Tongue (tissue), 1 donor: ENCODE measurements at regions not wholly inside any gene's neighbourhood (a gene's known extent, or its start where the extent isn't known, plus 50 kb on each side); places are given as distances from the start of the nearest gene placed in this dataset.

ENCODE experiments used
- DNase-seq: peaks from one replicate; pipeline ENCODE4 v3.0.0-alpha.2; 2015

DNA sequence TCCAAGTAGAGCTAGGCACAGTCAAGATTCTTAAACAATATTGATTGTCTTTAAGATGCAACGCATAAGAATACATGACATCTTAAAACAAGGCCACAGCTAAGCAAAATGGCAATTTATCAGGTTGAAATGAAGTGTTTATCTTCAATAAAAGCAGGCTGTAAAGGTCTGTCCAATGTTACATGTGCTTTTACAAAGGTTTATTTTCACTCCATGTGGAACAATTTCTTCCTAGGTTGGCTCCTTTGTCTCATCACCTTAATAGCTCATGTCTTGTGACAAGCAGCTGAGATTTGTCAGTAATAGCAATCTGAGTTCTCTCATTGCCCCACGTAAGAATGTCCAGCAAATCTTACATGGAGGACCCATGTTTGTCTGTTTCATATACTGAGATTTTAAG is 437.6 kb downstream of the GPAM start:
- DNase-seq: no peak

DNA sequence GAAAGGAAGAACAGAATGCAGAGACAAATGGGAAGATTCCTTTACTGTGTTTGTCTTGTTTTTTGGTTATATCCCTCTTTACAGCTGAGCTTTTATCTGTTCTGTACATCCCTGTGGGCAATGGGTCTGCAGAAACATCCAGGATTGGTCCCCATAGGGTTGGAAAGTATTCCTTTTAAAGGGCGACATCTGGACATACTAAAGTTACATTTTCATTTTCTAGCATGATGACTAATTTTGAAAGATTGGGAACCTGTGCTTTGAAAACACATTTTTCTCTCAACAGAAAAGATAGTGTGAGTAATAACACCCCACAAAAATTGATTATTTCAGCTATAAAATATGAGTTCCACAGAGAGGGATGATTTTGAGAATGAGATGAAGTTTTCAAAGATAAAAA is 435.8 kb downstream of the GPAM start:
- DNase-seq: no peak

DNA sequence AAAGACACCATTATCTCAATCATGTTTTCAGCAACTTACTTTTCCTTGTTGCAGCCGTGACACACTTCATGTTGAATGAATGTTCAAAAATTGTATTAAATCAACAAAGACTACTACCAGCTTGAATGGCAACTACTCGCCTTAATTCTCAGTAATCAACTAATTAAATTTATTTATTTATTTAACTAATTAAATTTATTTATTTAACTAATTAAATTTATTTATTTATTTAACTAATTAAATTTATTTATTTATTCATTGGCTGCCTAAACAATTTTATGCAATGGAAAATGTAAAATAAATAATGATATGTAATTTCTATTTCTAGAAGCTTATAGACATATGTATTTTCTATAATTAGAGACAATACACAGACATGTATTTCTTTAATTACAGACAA is 435.4 kb downstream of the GPAM start:
- DNase-seq: no peak

DNA sequence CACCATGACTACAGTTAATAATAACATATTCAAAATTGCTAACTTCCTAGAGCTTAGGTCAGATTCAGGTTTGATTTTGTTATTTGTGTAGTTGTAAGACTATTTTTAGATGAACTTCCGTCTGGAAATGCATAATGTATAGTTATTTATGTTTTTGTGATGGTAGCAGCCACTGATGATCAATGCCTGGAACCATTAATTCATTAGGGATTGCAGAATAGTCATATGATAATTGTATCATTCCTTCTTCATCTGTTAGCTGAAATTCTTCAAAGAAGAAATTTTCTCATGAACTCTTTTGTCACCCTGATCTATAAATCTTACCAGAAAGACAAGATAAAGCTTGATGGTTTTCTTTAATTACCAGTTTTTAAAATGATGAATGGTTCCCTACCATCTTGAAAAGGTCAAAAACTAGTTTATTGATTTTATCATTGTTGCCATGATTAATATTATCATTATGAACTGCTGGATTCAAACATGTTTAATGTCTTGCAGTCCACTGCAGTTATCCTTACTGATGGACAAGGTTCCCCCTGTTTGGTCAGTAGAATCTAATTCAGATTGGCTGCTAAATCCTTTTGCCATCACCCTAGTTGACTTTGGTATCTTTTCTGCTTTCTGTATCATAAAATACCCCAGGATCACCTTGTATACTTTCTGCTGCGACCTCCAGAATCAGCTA is 433.3 kb downstream of the GPAM start:
- no peak for DNase-seq

DNA sequence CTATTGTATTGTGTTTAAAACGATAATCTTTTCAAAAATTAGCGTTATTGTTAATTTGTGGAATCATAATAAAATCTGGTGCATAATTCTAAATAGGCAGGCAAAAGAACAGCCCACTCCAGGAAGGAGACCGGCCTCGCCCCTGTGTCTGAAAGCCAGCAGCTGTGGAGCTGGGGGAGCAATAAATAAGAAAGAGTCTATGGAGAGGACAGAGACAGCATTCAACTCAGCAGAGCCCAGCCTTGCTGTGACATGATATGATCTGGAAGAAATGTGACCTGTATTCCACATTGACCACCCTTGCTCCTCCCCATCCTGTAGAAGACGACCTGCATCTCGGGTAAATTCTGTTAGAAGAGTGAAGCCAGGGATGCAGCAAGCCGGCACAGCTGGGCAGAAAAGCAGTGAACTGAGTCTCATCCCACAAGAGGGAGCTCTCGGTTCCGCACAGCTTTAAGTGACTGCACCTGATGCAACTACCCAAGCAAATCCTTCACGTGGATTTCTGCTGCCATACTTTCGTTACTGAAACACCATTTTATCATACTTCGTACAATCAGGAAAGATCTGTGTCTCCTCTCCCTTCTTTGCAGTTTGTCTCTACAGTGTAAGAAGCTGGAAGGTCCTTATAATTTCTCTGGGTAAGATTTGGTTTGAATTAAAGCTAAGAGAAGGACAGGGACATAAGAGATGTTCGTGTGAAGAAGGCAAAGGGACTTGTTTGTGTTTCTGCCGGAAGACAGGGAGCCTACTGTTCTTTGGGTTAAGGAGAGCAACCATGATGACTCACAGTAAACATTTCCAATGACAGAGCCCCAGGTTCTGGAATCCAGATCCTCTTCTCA is 427.1 kb downstream of the GPAM start:
- DNase-seq: peak; percentile 47

DNA sequence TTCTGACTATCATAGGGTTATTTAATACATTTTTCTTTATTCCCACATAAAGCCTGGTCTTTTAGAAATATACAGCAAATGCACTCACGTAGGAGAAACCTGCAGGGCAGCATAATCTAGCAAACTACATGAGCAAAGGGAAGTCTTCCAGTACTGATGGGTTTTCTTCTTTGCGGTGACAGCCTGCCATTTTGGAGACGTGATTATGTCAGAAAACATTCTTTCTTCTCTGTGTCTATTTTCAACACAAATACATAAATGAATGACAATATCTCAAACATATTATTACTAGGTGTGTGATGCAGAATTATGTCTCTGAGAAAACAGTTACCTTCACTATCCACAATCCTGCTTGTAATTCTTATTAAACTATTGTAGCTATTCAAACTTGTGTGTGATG is 425.0 kb downstream of the GPAM start:
- no peak for DNase-seq

DNA sequence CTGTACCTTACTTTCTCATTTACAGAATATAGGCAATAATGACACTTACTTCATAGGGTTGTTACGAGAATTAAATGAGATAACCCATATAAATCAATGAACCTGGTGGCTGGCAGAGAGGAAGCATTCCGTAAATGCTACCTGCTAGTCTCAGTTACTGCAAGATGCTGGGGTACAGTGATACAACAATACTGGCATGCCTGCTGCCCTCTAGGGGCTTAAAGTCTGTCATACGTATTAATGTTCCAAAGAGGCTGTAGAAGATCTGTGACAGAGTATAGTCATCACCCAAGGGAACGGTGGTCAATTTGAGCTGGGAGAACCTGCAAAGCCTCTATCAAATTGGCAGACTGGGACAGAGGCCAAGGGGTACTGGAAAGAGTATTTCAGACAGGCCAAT is 421.5 kb downstream of the GPAM start:
- DNase-seq: no peak

DNA sequence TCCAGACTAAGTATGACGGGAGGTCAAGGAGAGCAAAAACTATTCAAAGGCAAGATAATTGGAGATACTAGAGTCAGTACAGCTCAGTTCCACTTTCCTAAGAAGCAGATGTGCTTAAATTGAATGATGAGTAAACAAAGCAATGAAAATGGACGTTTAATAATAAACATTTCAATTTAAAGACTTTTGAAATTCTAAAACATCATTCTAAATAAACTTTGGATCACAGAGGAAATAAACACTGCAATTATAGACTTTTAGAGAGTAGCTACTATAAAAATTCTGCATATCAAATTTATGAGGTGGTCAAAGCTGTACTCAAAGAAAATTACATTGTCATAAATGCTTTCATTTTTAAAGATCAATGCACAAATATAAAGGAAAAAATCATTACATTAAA is 418.3 kb downstream of the GPAM start:
- DNase-seq: no peak

DNA sequence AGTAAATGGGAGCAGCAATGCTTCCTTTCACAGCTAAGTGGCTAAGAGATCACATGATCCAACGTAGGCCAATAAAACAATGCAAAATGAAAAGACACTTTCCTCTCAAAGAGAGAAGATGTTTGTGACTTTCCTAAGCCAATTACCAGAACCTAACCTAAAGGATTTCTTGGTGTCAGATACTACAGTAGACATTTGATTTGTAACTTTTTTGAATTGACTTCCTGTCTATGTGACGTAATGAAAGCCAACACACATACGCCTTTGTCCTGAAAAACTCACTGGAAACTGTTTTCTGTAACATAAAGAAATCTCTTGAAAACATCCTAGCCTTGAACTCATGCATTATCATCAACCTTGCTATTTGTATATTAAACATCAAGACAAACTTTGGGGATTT is 417.1 kb downstream of the GPAM start:
- no peak for DNase-seq

DNA sequence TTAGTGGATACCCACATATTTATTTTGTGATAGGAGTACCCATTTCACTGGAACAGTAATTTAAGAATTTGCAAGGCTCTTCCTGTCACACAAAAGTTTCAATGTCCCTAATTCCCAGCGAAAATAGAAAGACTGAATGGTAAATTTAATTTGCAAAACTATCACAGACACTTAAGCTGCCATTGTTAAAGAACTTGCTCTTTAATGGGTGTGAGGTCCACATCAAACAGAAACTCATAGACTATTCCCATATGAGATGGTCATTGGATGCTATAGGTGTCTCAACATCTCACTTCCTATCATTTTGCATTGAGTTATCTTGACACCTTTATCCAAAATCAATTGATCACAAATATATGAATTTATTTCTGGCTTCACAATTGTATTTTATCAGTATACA is 415.9 kb downstream of the GPAM start:
- no peak for DNase-seq

DNA sequence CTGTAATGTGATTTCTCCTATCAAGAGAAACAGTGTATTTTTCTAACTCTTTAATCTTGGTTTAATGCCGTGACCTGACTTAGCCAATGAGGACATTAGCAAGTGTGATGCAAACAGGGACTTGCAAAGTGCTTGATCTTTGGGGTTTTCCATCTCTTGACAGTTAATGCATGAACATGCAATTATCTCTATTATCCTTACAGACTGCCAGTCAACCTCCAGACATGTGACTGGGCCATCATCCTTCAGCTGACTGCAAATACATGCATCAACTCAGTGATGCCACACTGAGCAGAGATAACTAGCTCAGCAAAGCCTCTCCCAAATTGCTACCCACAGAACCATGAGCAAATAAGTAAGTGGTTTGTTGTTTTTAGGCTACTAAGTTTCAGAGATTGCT is 409.6 kb downstream of the GPAM start:
- DNase-seq: no peak

DNA sequence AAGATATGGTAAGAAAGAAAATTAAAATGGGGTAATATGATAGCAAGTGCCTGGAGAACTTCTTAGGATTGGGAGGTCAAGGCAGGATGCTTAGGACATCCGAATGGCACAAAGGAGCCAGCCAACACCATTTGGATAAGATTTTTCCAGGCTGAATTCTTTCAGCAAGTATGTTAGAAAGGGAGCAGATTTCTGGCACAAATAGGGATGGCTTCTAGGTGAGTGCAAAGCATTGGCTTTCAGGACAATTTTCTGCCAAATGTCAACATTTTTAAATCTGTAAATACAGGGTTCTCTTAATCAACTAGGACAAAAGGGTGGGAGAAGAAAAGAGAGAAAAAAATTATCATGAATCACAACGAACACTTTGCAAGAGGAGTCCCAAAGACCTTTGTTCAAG is 409.1 kb downstream of the GPAM start:
- DNase-seq: no peak

DNA sequence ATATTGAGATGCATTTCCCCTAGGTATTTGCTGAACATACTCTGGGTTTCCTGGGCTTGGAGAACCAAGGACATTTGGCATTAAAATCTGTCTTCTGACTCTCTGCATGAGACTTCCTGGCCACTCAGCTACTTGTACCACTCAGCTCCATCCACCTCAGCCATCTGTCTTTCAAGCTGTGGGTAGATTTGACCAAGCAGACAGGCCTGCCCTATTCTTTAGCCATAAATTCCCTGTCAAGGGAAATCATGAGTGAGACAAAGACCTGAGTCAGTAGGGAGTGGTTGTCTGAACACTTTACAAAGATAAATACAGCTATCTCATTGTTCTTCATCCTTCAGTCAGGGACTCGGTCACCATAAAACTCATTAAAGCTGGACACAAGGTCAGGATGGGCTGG is 399.1 kb downstream of the GPAM start:
- DNase-seq: no peak

DNA sequence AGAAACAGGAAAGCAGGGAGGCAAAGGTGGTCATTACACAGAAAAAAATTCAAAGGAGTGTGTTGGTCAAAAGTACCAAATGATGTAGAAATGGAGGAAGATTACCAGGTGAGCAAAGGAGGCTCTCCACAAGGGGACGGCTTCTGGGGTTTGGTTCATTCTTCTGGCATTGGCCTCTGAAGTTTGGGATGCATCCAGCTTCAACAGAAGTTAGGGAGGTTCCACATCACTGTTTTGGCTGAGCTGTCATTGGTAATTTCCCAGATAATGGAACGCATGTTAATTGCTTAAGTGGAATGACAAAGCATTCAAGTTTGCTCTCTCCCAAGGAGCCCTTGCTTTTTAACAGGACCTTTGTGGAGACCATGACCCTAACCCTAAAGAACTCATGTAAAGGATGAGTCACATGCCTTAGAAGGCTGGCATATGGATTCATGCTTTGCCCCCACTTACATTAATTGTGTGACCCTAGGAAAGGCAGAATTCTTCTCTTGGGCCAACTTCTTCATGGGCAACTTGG is 398.6 kb downstream of the GPAM start:
- no peak for DNase-seq

DNA sequence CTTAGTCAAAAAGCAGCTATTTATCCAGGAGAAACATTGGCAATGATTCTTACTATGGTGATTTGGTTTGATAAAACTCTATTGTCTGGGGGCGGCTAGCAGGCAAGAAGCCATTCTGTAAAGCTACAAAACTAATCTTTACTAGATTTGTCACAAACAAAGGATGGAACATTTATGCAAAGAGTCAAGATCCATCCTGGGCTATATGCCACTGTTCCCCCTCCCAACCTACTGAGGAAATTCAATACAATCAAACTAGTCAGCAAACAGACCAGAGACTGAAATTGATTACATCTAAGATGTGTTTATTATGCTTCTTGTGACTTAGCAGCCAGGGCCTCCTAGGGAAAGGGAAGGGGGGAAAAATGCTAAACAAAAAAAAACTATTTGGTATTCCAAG is 397.6 kb downstream of the GPAM start:
- peak; percentile 7 for DNase-seq

DNA sequence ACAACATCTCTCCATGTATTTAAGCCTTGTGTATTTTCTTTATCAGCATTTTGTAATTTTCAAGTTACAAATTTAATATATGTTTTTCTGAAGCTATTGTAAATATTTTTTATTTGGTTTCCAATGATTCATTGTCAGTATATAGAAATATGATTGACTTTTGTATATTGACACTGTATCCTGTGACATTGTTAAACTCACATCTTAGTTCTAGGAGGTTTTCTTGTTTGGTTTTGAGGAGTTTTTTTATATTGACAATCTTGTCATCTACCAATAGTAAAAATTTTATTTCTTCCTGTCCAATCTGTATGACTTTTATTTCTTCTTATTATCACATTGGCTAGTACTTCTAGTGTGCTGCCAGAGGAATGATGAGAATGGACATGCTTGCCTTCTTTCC is 393.7 kb downstream of the GPAM start:
- no peak for DNase-seq

DNA sequence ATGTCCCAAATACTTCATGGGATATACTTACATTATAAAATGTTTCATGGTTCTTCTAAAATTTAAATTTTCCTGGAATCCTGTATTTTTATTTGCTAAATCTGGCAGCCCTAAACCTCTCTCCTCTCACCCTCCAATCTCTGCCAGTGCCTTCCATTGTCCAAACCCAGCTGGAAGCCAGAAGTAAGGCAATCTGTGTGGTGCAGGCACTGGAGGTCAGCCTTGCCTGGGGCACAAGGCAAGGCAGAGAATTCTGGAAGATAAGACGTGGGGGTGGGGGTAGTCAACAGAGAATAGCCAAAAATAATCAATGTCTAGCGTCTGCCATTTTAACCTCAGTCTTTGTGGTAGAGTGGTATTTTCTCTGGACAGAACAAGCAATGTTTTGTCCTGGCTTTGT is 381.7 kb downstream of the GPAM start:
- DNase-seq: no peak

DNA sequence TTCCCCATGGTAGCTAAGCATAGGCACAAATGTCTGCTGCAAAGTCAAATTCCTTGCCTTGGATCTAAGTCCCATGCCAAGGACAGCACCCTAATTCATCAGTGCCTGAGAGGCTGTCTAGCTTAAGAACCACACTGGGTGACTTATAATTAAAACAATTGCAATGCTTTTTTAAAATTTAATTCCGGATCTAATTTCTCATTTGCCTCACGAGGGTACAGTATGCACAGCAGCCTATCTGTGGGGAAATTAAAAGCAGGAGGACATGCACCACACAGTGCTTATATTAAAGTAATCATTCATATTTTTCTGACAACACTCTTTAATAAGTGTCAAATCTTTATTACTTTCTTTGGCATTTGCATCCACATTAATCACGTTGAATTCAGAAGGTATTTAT is 378.8 kb downstream of the GPAM start:
- no peak for DNase-seq

DNA sequence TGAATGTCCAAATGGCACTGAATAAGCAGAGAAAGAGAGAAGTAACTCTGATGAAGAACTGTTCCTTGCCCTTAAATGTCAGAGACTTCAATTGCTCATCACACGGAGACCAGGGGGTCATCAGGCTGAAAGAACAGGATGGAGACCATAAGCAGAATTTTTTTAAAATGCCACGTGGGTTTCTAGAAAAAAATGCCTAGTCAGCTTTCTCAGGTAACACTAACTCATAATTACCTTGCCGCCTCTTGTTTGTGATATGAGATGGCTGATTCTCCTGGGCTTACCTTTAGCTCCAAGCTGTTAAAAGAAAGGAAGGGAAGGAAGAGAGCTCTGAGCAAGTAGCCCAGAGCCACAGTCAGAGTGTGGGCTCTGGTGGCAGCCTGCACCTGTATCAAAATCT is 372.0 kb downstream of the GPAM start:
- DNase-seq: no peak

DNA sequence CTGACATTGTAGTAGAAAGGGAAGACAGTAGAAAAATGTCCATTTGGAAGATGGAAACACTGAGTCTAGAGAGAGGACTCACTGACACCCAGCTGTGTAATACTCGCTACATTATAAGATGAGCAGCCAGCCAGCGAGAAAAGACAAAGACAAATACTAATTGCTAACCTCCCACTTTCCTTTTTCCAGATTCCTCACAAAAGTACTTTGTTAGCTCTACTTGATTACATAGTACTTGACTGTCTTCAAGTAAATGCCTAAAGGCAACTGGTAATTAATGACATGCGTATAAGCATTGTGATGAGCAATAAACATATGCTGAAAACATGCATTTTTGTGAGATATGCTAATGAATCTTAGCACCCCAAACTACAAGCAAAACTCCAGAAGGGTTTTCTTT is 363.1 kb downstream of the GPAM start:
- DNase-seq: no peak

DNA sequence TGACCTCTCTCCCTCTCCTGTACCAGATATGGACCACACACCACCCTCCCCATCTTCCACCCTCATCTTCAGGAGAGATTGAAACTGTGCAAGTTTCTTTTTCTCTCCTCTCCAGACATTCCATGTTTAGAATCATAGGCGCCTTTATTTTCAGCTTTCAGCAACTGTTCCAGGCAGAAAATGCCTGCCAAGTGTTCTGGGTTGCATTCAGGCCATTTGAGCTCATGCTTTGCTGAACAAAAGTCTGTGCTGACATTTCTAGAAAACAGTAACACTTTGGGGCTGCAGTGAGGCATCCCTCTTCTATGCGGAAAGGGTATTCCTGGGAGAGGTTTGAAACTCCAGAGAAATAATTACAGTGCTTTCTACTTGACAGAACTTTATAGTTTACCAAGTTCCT is 361.7 kb downstream of the GPAM start:
- peak; percentile 66 for DNase-seq

DNA sequence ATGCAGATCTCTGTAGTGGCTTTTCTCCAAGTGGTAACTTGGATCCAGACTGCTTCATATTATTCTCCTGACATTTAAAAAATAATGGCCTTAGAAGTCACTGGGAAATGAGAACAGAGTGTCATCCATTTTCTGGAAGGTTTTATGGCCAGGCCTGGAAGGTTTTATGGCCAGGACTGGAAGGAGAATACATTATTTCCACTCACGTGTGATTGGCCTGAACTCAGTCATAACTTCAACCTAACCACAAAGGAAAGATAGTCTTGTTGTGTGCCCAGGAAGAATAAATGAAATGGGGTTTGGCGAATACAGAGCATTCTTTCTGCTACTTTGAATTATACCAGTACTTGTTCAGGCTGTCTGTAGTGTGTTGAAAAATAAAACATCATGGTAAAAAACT is 360.9 kb downstream of the GPAM start:
- no peak for DNase-seq

DNA sequence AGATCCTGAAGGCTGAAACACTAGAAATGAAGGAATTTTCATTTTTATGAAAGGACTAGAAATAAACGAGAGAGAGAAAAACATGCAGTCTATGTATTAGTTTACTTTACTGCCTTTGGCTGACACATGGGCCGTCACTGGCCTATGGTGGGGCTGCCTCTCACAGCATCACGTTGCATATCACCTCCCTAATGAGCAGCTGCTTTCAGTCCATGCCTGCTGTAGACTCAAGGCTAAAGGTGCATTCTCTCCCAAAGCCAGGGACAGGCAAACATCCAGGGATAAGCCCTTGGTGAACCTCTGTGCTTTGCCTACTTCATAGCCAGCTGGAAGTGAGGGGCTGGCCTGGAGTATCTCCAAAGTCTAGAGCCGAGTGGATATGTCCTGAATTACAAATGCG is 359.4 kb downstream of the GPAM start:
- peak; percentile 21 for DNase-seq

DNA sequence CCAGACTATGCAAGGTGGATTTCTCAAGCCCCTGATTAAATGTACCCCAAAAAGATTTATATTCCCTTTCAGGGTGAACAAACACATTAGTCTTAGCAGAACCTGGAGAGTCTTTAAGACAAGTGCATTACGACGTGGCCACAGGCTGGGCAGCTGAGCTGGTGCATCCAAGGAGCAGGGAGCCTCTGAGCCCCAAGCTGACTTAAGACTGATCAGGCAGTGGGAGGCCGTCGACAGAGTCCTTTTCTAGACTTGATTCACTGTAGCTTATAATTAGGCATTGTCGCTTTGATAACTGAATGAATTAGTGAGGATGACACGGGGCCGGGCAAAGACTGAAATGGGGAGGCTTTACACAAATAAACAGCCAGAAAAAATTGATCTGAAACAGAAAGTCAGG is 353.2 kb downstream of the GPAM start:
- DNase-seq: no peak
